ENCODE measurements at regions not wholly inside any gene's neighbourhood (a gene's known extent, or its start where the extent isn't known, plus 50 kb on each side); places are given as distances from the start of the nearest gene placed in this dataset.
A peak's percentile ranks its signal among the peaks of the same experiment; 100 is the strongest.

DNA sequence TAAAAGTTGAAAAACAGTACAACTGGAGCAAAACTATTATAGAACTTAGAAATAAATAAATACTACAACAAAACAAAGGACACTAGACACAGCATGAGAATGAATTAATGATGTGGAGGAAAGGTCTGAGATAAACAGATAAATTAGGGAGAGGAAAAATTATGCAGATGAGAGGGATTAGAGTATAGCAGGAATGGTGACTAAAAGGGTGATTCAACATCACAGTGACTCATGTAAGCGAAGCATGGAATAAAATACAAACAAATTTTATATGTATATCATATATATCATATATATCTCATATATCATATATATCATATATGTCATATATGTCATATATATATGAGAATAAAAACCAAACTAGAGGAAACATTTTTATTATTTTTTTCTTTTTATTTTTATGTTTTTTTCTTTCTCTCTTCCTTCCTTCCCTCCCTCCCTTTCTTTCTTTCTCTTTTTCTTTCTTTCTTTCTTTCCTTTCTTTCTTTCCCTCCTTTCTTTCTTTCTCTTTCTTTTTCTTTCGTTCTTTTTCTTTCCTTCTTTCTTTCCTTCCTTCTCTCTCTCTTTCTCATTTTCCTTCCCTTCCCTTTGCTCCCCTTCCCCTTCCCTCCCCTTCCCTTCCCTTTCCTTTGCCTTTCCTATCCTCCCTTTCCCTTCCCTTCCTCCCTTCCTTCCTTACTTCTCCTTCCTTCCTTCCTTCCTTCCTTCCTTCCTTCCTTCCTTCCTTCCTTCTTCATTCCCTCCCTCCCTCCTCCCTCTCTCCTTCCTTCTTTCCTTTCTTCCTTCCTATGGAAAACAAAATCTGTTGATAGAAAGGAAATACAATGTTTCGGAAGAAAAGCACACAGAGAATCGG lies 1014.6 kb downstream of the GRIK2 start:
- H3K36me3 ChIP-seq = no peaks in the 10 kb centered on the region
- no peaks in the 10 kb centered on the region for H3K27me3 ChIP-seq
- no peak for DNase-seq
- TF ChIP-seq, protein P1, sequence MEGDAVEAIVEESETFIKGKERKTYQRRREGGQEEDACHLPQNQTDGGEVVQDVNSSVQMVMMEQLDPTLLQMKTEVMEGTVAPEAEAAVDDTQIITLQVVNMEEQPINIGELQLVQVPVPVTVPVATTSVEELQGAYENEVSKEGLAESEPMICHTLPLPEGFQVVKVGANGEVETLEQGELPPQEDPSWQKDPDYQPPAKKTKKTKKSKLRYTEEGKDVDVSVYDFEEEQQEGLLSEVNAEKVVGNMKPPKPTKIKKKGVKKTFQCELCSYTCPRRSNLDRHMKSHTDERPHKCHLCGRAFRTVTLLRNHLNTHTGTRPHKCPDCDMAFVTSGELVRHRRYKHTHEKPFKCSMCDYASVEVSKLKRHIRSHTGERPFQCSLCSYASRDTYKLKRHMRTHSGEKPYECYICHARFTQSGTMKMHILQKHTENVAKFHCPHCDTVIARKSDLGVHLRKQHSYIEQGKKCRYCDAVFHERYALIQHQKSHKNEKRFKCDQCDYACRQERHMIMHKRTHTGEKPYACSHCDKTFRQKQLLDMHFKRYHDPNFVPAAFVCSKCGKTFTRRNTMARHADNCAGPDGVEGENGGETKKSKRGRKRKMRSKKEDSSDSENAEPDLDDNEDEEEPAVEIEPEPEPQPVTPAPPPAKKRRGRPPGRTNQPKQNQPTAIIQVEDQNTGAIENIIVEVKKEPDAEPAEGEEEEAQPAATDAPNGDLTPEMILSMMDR (IDR thresholded peaks at IDR 0.05; ENCODE audit: low read depth, low read length) = no peak
- no peak overlapping the region for H3K4me3 ChIP-seq (ENCODE audit: low read depth, low read length)
- H3K4me1 ChIP-seq = no peaks in the 10 kb centered on the region; the same call in 1 of the 2 replicates
- H3K9me3 ChIP-seq = no peaks in the 10 kb centered on the region

DNA sequence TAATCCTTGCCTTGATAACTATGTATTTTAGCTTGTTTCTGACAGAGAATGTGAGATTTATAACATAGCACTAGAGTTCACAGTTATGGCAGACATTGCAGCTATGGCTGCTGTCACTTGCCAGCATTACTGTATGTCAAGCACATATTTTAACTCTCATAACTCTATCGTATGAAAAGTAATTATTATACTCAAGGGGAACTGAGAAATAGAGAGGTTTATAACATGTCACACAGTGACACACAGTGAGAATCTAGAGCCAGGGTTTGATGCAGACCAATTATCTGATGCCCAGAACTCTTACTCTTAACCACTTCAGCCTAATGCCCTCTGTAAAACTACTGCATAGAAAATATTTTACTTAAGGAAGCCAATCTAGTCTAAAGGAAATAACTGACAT lies 1012.4 kb downstream of the GRIK2 start:
- H3K36me3 ChIP-seq = no peaks in the 10 kb centered on the region
- TF ChIP-seq, protein P1 (IDR thresholded peaks at IDR 0.05; ENCODE audit: low read depth, low read length) = no peak
- no peak overlapping the region for H3K4me3 ChIP-seq (ENCODE audit: low read depth, low read length)
- H3K27me3 ChIP-seq = no peaks in the 10 kb centered on the region
- DNase-seq = no peak
- H3K4me1 ChIP-seq = no peaks in the 10 kb centered on the region; the same call in 1 of the 2 replicates
- no peaks in the 10 kb centered on the region for H3K9me3 ChIP-seq

DNA sequence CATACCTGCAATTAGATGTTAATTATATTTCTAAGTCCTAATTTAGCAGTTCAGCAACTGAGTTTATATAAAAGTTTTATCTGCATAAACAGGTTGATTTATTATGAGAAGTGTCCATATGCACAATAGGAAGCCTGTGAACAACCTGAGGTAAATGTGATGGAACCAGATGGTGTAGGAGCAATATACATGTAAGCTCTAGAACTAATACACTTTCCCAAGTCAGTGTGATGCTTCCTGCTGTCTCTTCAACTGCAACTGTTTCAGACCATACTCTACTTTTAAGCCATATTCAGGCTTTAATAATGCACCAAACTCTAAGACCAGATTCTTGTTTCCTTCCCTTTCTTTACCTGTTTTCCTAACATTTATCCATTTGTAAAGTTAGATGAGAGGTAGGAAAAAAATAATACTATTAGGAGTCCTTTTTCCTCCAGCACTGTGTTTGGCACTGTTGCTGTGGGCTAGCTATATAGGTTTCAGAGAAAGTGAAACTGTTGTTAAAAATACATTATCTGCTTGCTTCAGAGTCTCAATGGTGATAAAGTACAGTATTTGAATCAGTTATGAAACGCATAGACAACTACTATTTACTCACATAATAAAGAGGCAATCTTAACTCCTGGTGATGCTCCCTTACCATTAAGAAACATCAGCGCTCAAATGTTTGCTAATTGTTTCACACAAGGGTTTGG lies 1009.3 kb downstream of the GRIK2 start:
- H3K9me3 ChIP-seq = no peaks in the 10 kb centered on the region
- H3K4me3 ChIP-seq (ENCODE audit: low read depth, low read length) = no peak overlapping the region
- no peak for DNase-seq
- no peaks in the 10 kb centered on the region for H3K27me3 ChIP-seq
- no peaks in the 10 kb centered on the region for H3K36me3 ChIP-seq
- H3K4me1 ChIP-seq = no peaks in the 10 kb centered on the region
- TF ChIP-seq, protein P1 (IDR thresholded peaks at IDR 0.05; ENCODE audit: low read depth, low read length) = no peak

GRCh38 chr6:102398788-102399390 lies 1005.4 kb downstream of the GRIK2 start:
- H3K4me3 ChIP-seq (ENCODE audit: low read depth, low read length) = no peak overlapping the region
- TF ChIP-seq, protein P1 (IDR thresholded peaks at IDR 0.05; ENCODE audit: low read depth, low read length) = no peak
- no peaks in the 10 kb centered on the region for H3K9me3 ChIP-seq
- no peak for DNase-seq
- no peaks in the 10 kb centered on the region for H3K36me3 ChIP-seq
- H3K27me3 ChIP-seq = no peaks in the 10 kb centered on the region
- no peaks in the 10 kb centered on the region for H3K4me1 ChIP-seq

- Histone ChIP-seq H3K4me3 (ENCODE audit: low read depth, low read length) (peak overlapping the region; percentile 43), H3K9me3 (no peaks in the 10 kb centered on the region), H3K36me3 (no peaks in the 10 kb centered on the region), H3K27me3 (no peaks in the 10 kb centered on the region), H3K4me1 (peaks cover 22% of the 10 kb centered on the region)
- TF ChIP-seq, protein P1 (IDR thresholded peaks at IDR 0.05; ENCODE audit: low read depth, low read length) = no peak
- peak; percentile 87 for DNase-seq
Measured at GRCh38 chr6:102390541-102390940, 997.0 kb downstream of the GRIK2 start.

Measured in BE2C (cell line).